PC-3 (cell line): ENCODE measurements at regions not wholly inside any gene's neighbourhood (a gene's known extent, or its start where the extent isn't known, plus 50 kb on each side); places are given as distances from the start of the nearest gene placed in this dataset.

ENCODE experiments used
- CTCF ChIP-seq: fragments of 300-600 bp; sonication (generic); conservative IDR thresholded peaks from 2 replicates; pipeline ENCODE4 v1.5.1; 2017; ENCODE audit warnings: antibody characterized with exemption, low read depth, mild to moderate bottlenecking, low read length
- EZH2phosphoT487 ChIP-seq: fragments of 300-600 bp; sonication (generic); IDR thresholded peaks from 2 replicates; pipeline ENCODE4 v1.6.1; 2018; ENCODE audit warnings: mild to moderate bottlenecking, antibody characterized with exemption, low read length, borderline replicate concordance

- TF ChIP-seq CTCF = no peak
- TF ChIP-seq EZH2phosphoT487 = no peak
These were observed 883.0 kb downstream of the TECRL start for GRCh38 chr4:63526251-63526650.
